ENCODE measurements at regions not wholly inside any gene's neighbourhood (a gene's known extent, or its start where the extent isn't known, plus 50 kb on each side); places are given as distances from the start of the nearest gene placed in this dataset.

GRCh38 chr1:23609971-23610370 is 50.7 kb upstream of the ID3 start:
- H3K27ac ChIP-seq = no peak overlapping the region
- no peak for TF ChIP-seq CTCF (IDR thresholded peaks at IDR 0.05)
- no peaks in the 10 kb centered on the region for H3K9me3 ChIP-seq
- no peak overlapping the region for H3K4me3 ChIP-seq
- no peaks in the 10 kb centered on the region for H3K4me1 ChIP-seq
- H3K36me3 ChIP-seq = no peaks in the 10 kb centered on the region
- DNase-seq (ENCODE audit: low spot score) = no peak
- H3K27me3 ChIP-seq = no peaks in the 10 kb centered on the region

Measured in right atrium auricular region (tissue), 2 donors.